ENCODE measurements at regions not wholly inside any gene's neighbourhood (a gene's known extent, or its start where the extent isn't known, plus 50 kb on each side); places are given as distances from the start of the nearest gene placed in this dataset.

DNA sequence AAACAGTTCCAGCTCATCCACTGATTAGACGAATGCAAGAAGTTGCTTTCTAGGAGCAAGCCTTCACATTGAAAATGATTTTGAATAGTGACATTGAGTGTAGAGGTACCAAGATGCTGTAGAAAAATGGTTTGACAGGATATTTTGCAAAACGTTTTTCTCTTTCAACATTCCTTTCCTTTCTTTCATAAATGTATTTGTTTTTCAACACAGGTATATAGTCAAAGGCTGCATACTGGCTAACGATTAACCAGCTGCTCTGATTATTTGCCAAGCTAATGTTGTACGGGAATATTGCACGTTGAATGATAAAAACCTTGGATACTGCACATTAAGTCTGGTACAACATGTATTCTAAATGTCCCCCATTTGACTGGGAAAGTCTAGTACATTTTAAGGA lies 78.8 kb upstream of the TENT5A start:
- Histone ChIP-seq H3K4me3 (replicated peaks; ENCODE audit: insufficient read depth, low read length) (no peak overlapping the region), H3K27me3 (ENCODE audit: insufficient read depth, poor library complexity, severe bottlenecking) (no peaks in the 10 kb centered on the region), H3K27ac (replicated peaks) (no peak overlapping the region)
- no peak for DNase-seq (ENCODE audit: low read depth in 1 of 2, low spot score in 1 of 2)
- TF ChIP-seq, protein P1, sequence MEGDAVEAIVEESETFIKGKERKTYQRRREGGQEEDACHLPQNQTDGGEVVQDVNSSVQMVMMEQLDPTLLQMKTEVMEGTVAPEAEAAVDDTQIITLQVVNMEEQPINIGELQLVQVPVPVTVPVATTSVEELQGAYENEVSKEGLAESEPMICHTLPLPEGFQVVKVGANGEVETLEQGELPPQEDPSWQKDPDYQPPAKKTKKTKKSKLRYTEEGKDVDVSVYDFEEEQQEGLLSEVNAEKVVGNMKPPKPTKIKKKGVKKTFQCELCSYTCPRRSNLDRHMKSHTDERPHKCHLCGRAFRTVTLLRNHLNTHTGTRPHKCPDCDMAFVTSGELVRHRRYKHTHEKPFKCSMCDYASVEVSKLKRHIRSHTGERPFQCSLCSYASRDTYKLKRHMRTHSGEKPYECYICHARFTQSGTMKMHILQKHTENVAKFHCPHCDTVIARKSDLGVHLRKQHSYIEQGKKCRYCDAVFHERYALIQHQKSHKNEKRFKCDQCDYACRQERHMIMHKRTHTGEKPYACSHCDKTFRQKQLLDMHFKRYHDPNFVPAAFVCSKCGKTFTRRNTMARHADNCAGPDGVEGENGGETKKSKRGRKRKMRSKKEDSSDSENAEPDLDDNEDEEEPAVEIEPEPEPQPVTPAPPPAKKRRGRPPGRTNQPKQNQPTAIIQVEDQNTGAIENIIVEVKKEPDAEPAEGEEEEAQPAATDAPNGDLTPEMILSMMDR (IDR thresholded peaks at IDR 0.05; ENCODE audit: insufficient read depth, low read length): no peak
- TF ChIP-seq SPI1 (IDR thresholded peaks at IDR 0.05; ENCODE audit: borderline replicate concordance, low read depth) (no peak), POLR2AphosphoS5 (IDR thresholded peaks at IDR 0.05; ENCODE audit: low read depth) (no peak), GABPA (IDR thresholded peaks at IDR 0.05; ENCODE audit: low read depth) (no peak)
- TF ChIP-seq, protein P2, sequence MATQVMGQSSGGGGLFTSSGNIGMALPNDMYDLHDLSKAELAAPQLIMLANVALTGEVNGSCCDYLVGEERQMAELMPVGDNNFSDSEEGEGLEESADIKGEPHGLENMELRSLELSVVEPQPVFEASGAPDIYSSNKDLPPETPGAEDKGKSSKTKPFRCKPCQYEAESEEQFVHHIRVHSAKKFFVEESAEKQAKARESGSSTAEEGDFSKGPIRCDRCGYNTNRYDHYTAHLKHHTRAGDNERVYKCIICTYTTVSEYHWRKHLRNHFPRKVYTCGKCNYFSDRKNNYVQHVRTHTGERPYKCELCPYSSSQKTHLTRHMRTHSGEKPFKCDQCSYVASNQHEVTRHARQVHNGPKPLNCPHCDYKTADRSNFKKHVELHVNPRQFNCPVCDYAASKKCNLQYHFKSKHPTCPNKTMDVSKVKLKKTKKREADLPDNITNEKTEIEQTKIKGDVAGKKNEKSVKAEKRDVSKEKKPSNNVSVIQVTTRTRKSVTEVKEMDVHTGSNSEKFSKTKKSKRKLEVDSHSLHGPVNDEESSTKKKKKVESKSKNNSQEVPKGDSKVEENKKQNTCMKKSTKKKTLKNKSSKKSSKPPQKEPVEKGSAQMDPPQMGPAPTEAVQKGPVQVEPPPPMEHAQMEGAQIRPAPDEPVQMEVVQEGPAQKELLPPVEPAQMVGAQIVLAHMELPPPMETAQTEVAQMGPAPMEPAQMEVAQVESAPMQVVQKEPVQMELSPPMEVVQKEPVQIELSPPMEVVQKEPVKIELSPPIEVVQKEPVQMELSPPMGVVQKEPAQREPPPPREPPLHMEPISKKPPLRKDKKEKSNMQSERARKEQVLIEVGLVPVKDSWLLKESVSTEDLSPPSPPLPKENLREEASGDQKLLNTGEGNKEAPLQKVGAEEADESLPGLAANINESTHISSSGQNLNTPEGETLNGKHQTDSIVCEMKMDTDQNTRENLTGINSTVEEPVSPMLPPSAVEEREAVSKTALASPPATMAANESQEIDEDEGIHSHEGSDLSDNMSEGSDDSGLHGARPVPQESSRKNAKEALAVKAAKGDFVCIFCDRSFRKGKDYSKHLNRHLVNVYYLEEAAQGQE (IDR thresholded peaks at IDR 0.05; ENCODE audit: insufficient replicate concordance, low read depth): no peak

DNA sequence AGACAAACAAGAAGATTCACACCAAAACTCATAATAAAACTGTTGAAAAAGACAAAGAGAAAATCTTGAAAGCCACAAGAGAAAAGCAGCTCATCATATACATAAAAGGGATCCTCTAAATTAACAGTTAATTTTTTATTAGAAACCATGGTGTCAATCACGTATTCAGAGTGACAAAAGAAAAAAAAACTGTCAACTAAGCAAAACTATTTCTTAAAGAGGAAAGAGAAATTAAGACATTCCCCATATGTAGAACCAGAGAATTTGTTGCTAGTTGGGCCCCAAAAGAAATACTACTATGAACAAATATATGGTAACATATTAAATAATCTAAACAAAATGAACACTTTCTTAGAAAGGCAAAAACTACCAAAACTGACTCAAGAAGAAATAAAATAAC lies 74.3 kb upstream of the TENT5A start:
- no peak overlapping the region for H3K4me3 ChIP-seq (replicated peaks; ENCODE audit: insufficient read depth, low read length)
- TF ChIP-seq GABPA (IDR thresholded peaks at IDR 0.05; ENCODE audit: low read depth) (no peak), SPI1 (IDR thresholded peaks at IDR 0.05; ENCODE audit: borderline replicate concordance, low read depth) (no peak), POLR2AphosphoS5 (IDR thresholded peaks at IDR 0.05; ENCODE audit: low read depth) (no peak)
- TF ChIP-seq, protein P1 (IDR thresholded peaks at IDR 0.05; ENCODE audit: insufficient read depth, low read length): no peak
- TF ChIP-seq, protein P2 (IDR thresholded peaks at IDR 0.05; ENCODE audit: insufficient replicate concordance, low read depth): no peak
- DNase-seq (ENCODE audit: low read depth in 1 of 2, low spot score in 1 of 2): no peak
- H3K27ac ChIP-seq (replicated peaks): no peak overlapping the region
- no peaks in the 10 kb centered on the region for H3K27me3 ChIP-seq (ENCODE audit: insufficient read depth, poor library complexity, severe bottlenecking)

DNA sequence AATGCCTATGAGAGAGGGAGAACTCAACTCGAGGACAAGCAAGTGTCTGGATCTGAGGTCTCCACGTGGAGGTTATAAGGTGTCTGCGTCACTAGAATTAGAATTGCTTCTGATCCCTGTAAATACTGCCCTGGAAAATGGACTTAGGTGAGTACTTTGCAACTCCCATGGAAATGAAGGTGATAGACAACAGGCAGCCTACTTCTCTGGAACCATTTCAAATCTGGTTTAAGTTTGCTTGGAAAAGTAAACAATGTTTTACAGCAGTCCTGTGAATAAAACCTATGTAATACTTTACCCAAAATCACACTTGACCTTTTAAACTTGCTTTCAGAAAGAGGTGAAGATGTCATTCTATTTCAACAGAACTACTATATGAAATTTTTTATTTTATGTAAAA lies 70.1 kb upstream of the TENT5A start:
- H3K27ac ChIP-seq (replicated peaks): no peak overlapping the region

More for the DNA sequence above, 70.1 kb upstream of the TENT5A start:
- no peak for DNase-seq (ENCODE audit: low read depth in 1 of 2, low spot score in 1 of 2)
- H3K4me3 ChIP-seq (replicated peaks; ENCODE audit: insufficient read depth, low read length): no peak overlapping the region
- TF ChIP-seq POLR2AphosphoS5 (IDR thresholded peaks at IDR 0.05; ENCODE audit: low read depth): no peak
- TF ChIP-seq, protein P2 (IDR thresholded peaks at IDR 0.05; ENCODE audit: insufficient replicate concordance, low read depth): no peak
- no peaks in the 10 kb centered on the region for H3K27me3 ChIP-seq (ENCODE audit: insufficient read depth, poor library complexity, severe bottlenecking)

All from HL-60 (cell line).